OCI-LY7 (cell line): ENCODE measurements at regions not wholly inside any gene's neighbourhood (a gene's known extent, or its start where the extent isn't known, plus 50 kb on each side); places are given as distances from the start of the nearest gene placed in this dataset.

Experiments used
- BruUV-seq: library from RNA; stranded (reverse); fragments of 400-500 nt; replicated peaks from 2 replicates; lab custom pipeline; 2021; lab: Mats Ljungman, UMichigan
- CTCF ChIA-PET: fragments of 300-600 bp; sonication (Branson Sonifier 250); formaldehyde crosslinking; loops from one replicate; lab custom pipeline; 2022; ENCODE audit warnings: antibody characterized with exemption; ENCODE audit not compliant: unreplicated experiment; lab: Charles Lee
- POLR2A ChIA-PET: fragments of 300-600 bp; sonication (Branson Sonifier 250); formaldehyde crosslinking; loops from one replicate; lab custom pipeline; 2022; ENCODE audit warnings: antibody characterized with exemption; lab: Charles Lee
- DNase-seq: peaks from one replicate; pipeline ENCODE4 v3.0.0-alpha.2; 2015; ENCODE audit warnings: low spot score
- H2AFZ ChIP-seq: fragments of 200-600 bp; sonication (generic), shearing (Covaris generic); 2 replicates; pipeline ENCODE4 v1.6.1; 2014; ENCODE audit warnings: mild to moderate bottlenecking, antibody characterized with exemption, low read length, moderate library complexity
- H3K27ac ChIP-seq: fragments of 200-600 bp; sonication (generic); 2 replicates; pipeline ENCODE4 v1.5.1; 2014; ENCODE audit warnings: mixed run types, low read depth, mild to moderate bottlenecking, moderate library complexity, low read length, inconsistent platforms; ENCODE audit not compliant: poor library complexity, severe bottlenecking
- H3K36me3 ChIP-seq: fragments of 200-600 bp; sonication (generic); 2 replicates; pipeline ENCODE4 v1.6.1; 2014; ENCODE audit warnings: mild to moderate bottlenecking, antibody characterized with exemption, low read length, moderate library complexity, mixed read lengths; ENCODE audit not compliant: insufficient read depth
- H3K4me1 ChIP-seq: fragments of 200-600 bp; sonication (generic); 2 replicates; pipeline ENCODE4 v1.5.1; 2014; ENCODE audit warnings: mild to moderate bottlenecking, low read length; ENCODE audit not compliant: insufficient read depth, poor library complexity, severe bottlenecking
- H3K4me2 ChIP-seq: fragments of 200-600 bp; sonication (generic); 2 replicates; pipeline ENCODE4 v1.6.1; 2014; ENCODE audit warnings: mild to moderate bottlenecking, low read length
- H3K4me3 ChIP-seq: fragments of 200-600 bp; sonication (generic); 2 replicates; pipeline ENCODE4 v1.5.1; 2014; ENCODE audit warnings: mild to moderate bottlenecking, low read depth, low read length; ENCODE audit not compliant: poor library complexity, severe bottlenecking
- H3K79me2 ChIP-seq: fragments of 200-600 bp; sonication (generic); 2 replicates; pipeline ENCODE4 v1.6.1; 2016; ENCODE audit warnings: low read depth, mild to moderate bottlenecking, low read length, moderate library complexity, mixed read lengths; ENCODE audit not compliant: insufficient read depth
- H3K9me2 ChIP-seq: fragments of 200-600 bp; sonication (generic); 2 replicates; pipeline ENCODE4 v1.6.1; 2016; ENCODE audit warnings: mild to moderate bottlenecking, low read length, mixed read lengths; ENCODE audit not compliant: insufficient read depth
- H3K9me3 ChIP-seq: fragments of 200-600 bp; sonication (generic); 2 replicates; pipeline ENCODE4 v1.6.1; 2014; ENCODE audit warnings: mild to moderate bottlenecking, mixed run types, low read length, mixed read lengths
- H4K20me1 ChIP-seq: fragments of 200-600 bp; sonication (generic); 2 replicates; pipeline ENCODE4 v1.6.1; 2014; ENCODE audit warnings: mild to moderate bottlenecking, antibody characterized with exemption, low read length, moderate library complexity, mixed read lengths; ENCODE audit not compliant: insufficient read depth
- EZH2phosphoT487 ChIP-seq: fragments of 200-600 bp; sonication (generic); IDR thresholded peaks from 2 replicates; pipeline ENCODE4 v1.6.1; 2018; ENCODE audit warnings: low read depth, borderline replicate concordance, mild to moderate bottlenecking, mixed run types, antibody characterized with exemption, low read length, moderate library complexity, mixed read lengths
- intact Hi-C: fragments of 100-400 bp; cut with micrococcal nuclease; formaldehyde crosslinking; loops from one replicate; pipeline ENCODE4 v1.10.0; 2022; ENCODE audit not compliant: unreplicated experiment
- TF ChIP-seq, protein P1 (sequence below): fragments of 200-600 bp; sonication (generic); conservative IDR thresholded peaks from 2 replicates; pipeline ENCODE4 v1.5.1; 2014; ENCODE audit warnings: mild to moderate bottlenecking, antibody characterized with exemption, low read length, moderate library complexity, mixed read lengths

DNA sequence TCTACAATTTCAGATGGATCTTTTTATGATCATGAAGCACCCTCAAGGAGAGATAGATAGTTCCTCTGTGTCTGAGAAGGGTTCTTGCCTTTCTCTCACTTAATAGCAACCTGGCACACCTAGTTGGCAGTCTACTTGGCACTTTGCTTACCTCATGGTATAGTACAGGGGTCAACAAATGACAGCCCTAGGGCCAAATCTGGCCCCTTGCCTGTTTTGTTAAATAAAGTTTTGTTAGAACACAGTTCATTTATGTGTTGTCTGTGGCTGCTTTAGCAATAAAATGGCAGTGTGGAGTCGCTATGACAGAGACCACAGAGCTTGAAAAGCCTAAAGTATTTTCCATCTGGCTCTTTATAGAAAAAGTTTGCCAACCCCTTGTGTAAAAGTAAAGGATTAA lies 119.3 kb upstream of the CPEB4 start:
- Histone ChIP-seq H3K79me2 (no peaks in the 10 kb centered on the region), H3K4me1 (peaks cover 38% of the 10 kb centered on the region), H4K20me1 (no peaks in the 10 kb centered on the region), H2AFZ (no peak overlapping the region), H3K4me3 (no peak overlapping the region), H3K4me2 (no peak overlapping the region), H3K36me3 (no peaks in the 10 kb centered on the region), H3K9me2 (no peaks in the 10 kb centered on the region), H3K9me3 (no peaks in the 10 kb centered on the region), H3K27ac (no peak overlapping the region)
- POLR2A ChIA-PET = interaction anchor here (0.6 kb wide), 1 partner anchor 175 kb away, joined by 3 read pairs; no protein-coding TSS in a partner anchor
- TF ChIP-seq EZH2phosphoT487 = no peak
- TF ChIP-seq, protein P1, sequence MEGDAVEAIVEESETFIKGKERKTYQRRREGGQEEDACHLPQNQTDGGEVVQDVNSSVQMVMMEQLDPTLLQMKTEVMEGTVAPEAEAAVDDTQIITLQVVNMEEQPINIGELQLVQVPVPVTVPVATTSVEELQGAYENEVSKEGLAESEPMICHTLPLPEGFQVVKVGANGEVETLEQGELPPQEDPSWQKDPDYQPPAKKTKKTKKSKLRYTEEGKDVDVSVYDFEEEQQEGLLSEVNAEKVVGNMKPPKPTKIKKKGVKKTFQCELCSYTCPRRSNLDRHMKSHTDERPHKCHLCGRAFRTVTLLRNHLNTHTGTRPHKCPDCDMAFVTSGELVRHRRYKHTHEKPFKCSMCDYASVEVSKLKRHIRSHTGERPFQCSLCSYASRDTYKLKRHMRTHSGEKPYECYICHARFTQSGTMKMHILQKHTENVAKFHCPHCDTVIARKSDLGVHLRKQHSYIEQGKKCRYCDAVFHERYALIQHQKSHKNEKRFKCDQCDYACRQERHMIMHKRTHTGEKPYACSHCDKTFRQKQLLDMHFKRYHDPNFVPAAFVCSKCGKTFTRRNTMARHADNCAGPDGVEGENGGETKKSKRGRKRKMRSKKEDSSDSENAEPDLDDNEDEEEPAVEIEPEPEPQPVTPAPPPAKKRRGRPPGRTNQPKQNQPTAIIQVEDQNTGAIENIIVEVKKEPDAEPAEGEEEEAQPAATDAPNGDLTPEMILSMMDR = no peak
- no peak for DNase-seq
- intact Hi-C loops = no loop called here
- BruUV-seq = no TSS peak
- CTCF ChIA-PET = interaction anchor here (0.7 kb wide), 1 partner anchor 122 kb away, joined by 3 read pairs; no protein-coding TSS in a partner anchor

DNA sequence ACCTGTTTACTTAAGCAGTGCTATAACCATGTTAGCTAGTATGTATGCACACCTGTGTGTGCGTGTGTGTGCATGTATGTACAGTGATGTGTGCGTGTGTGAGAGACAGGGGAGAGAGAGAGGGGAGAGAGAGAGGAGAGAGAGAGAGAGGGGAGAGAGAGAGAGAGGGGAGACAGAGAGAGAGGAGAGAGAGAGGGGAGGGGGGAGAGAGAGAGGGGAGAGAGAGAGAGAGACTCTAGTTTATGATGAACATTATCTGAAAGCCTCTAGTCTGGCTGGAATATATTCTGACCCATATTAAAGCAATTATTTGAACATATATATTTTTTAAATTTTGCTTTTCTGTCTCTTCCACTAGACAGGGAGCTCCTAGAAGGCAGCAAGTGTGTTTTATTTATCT lies 117.5 kb upstream of the CPEB4 start:
- no peak overlapping the region for H3K4me2 ChIP-seq
- no peaks in the 10 kb centered on the region for H3K9me3 ChIP-seq
- BruUV-seq = no TSS peak
- H2AFZ ChIP-seq = no peak overlapping the region
- H3K27ac ChIP-seq = no peak overlapping the region
- H3K36me3 ChIP-seq = no peaks in the 10 kb centered on the region
- no peaks in the 10 kb centered on the region for H3K79me2 ChIP-seq
- TF ChIP-seq, protein P1 = no peak
- TF ChIP-seq EZH2phosphoT487 = no peak
- CTCF ChIA-PET = no interaction called here
- no peak for DNase-seq
- H3K4me1 ChIP-seq = peaks cover 35% of the 10 kb centered on the region
- H3K4me3 ChIP-seq = no peak overlapping the region
- intact Hi-C loops = no loop called here
- POLR2A ChIA-PET = no interaction called here
- no peaks in the 10 kb centered on the region for H4K20me1 ChIP-seq
- H3K9me2 ChIP-seq = no peaks in the 10 kb centered on the region

DNA sequence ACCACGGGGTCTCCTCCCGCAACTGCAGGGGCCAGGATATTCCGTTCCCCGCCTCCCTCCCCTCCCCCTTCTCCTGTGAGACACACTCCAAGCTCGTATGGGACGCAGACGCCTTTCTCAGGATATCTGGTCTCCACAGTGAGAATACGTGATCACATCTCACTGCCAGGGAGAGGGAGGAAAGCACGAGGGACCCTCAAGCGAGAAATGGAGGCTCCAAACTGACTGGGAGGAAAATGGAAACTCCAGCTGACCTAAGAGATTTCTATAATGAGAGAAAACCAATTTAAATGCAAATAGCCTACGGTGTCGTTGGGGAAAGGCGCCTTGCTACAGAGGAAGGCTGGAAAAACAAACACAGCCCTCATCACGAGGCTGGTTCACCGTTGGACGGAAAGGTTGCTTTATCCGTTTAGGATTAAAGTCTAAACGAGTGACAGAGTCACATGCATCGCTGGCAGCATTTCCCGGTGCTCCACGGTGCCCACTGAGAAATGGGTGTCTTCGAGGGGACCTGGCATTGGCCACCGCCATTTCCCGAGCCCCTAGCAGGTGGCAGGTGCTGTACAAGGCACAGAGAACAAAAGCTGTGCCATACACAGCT lies 116.9 kb upstream of the CPEB4 start:
- CTCF ChIA-PET = no interaction called here
- no peaks in the 10 kb centered on the region for H3K9me2 ChIP-seq
- no peak for TF ChIP-seq EZH2phosphoT487
- TF ChIP-seq, protein P1 = no peak
- H3K4me1 ChIP-seq = peaks cover 35% of the 10 kb centered on the region
- no peaks in the 10 kb centered on the region for H4K20me1 ChIP-seq
- intact Hi-C loops = no loop called here
- H3K9me3 ChIP-seq = no peaks in the 10 kb centered on the region
- BruUV-seq = no TSS peak
- no peak overlapping the region for H2AFZ ChIP-seq
- H3K4me3 ChIP-seq = no peak overlapping the region
- no peak overlapping the region for H3K4me2 ChIP-seq
- H3K36me3 ChIP-seq = no peaks in the 10 kb centered on the region
- no peaks in the 10 kb centered on the region for H3K79me2 ChIP-seq
- DNase-seq = no peak
- POLR2A ChIA-PET = interaction anchor here (1.2 kb wide), 1 partner anchor 25 kb away, joined by 3 read pairs; no protein-coding TSS in a partner anchor
- no peak overlapping the region for H3K27ac ChIP-seq
